LNCAP (cell line): ENCODE measurements at regions not wholly inside any gene's neighbourhood (a gene's known extent, or its start where the extent isn't known, plus 50 kb on each side); places are given as distances from the start of the nearest gene placed in this dataset.

ENCODE experiments used
- CTCF ChIP-seq: fragments of 450-650 bp; IDR thresholded peaks from 2 replicates; pipeline ENCODE4 v1.5.1; 2017; ENCODE audit warnings: mild to moderate bottlenecking

- no peak for TF ChIP-seq CTCF
Measured at GRCh38 chr16:48001324-48001895, 154.4 kb downstream of the ABCC12 start.

GRCh38 chr16:48000622-48001021 lies 155.2 kb downstream of the ABCC12 start:
- no peak for TF ChIP-seq CTCF

- no peak for TF ChIP-seq CTCF
Measured at GRCh38 chr16:47999595-47999994, 156.2 kb downstream of the ABCC12 start.

- TF ChIP-seq CTCF = peak; percentile 29; the same call in 1 of the 2 replicates
Measured at GRCh38 chr16:47995354-47995753, 160.4 kb downstream of the ABCC12 start.

GRCh38 chr16:47991491-47991890 lies 164.3 kb downstream of the ABCC12 start:
- TF ChIP-seq CTCF = no peak

- no peak for TF ChIP-seq CTCF
Measured at GRCh38 chr16:47990676-47991075, 165.1 kb downstream of the ABCC12 start.

- TF ChIP-seq CTCF = no peak
Measured at GRCh38 chr16:47987136-47987535, 168.7 kb downstream of the ABCC12 start.

GRCh38 chr16:47986031-47986430 lies 169.8 kb downstream of the ABCC12 start:
- no peak for TF ChIP-seq CTCF
